ENCODE measurements at regions not wholly inside any gene's neighbourhood (a gene's known extent, or its start where the extent isn't known, plus 50 kb on each side); places are given as distances from the start of the nearest gene placed in this dataset.

- TF ChIP-seq POLR2A (IDR thresholded peaks at IDR 0.05), result no peak
- TF ChIP-seq, protein P1, sequence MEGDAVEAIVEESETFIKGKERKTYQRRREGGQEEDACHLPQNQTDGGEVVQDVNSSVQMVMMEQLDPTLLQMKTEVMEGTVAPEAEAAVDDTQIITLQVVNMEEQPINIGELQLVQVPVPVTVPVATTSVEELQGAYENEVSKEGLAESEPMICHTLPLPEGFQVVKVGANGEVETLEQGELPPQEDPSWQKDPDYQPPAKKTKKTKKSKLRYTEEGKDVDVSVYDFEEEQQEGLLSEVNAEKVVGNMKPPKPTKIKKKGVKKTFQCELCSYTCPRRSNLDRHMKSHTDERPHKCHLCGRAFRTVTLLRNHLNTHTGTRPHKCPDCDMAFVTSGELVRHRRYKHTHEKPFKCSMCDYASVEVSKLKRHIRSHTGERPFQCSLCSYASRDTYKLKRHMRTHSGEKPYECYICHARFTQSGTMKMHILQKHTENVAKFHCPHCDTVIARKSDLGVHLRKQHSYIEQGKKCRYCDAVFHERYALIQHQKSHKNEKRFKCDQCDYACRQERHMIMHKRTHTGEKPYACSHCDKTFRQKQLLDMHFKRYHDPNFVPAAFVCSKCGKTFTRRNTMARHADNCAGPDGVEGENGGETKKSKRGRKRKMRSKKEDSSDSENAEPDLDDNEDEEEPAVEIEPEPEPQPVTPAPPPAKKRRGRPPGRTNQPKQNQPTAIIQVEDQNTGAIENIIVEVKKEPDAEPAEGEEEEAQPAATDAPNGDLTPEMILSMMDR (IDR thresholded peaks at IDR 0.05), result no peak
These were observed 545.9 kb downstream of the COL11A1 start for GRCh38 chr1:102562380-102562779.
